D341Med (cell line): ENCODE measurements at regions not wholly inside any gene's neighbourhood (a gene's known extent, or its start where the extent isn't known, plus 50 kb on each side); places are given as distances from the start of the nearest gene placed in this dataset.

ENCODE experiments used
- DNase-seq: peaks from one replicate; pipeline ENCODE4 v3.0.0; 2012; ENCODE audit warnings: low spot score

GRCh38 chr4:111864066-111864465, 281.2 kb upstream of the FAM241A start:
- DNase-seq = no peak

GRCh38 chr4:111869339-111869738, 275.9 kb upstream of the FAM241A start:
- DNase-seq = no peak

- no peak for DNase-seq
Measured at GRCh38 chr4:111871802-111872201, 273.5 kb upstream of the FAM241A start.

- no peak for DNase-seq
Measured at GRCh38 chr4:111873801-111874200, 271.5 kb upstream of the FAM241A start.

GRCh38 chr4:111879539-111879938, 265.7 kb upstream of the FAM241A start:
- DNase-seq = peak; percentile 40

GRCh38 chr4:111880116-111880515, 265.1 kb upstream of the FAM241A start:
- peak; percentile 30 for DNase-seq

GRCh38 chr4:111883557-111883999, 261.7 kb upstream of the FAM241A start:
- peak; percentile 41 for DNase-seq

- no peak for DNase-seq
Measured at GRCh38 chr4:111890412-111890811, 254.8 kb upstream of the FAM241A start.

- DNase-seq = no peak
Measured at GRCh38 chr4:111905511-111905910, 239.7 kb upstream of the FAM241A start.

- no peak for DNase-seq
Measured at GRCh38 chr4:111919639-111920038, 225.6 kb upstream of the FAM241A start.

GRCh38 chr4:111921714-111922113, 223.5 kb upstream of the FAM241A start:
- DNase-seq = no peak

- DNase-seq = no peak
Measured at GRCh38 chr4:111923786-111924185, 221.5 kb upstream of the FAM241A start.

- DNase-seq = no peak
Measured at GRCh38 chr4:111924696-111925095, 220.6 kb upstream of the FAM241A start.

GRCh38 chr4:111930659-111931058, 214.6 kb upstream of the FAM241A start:
- DNase-seq = no peak

GRCh38 chr4:111933703-111934102, 211.6 kb upstream of the FAM241A start:
- no peak for DNase-seq

- DNase-seq = no peak
Measured at GRCh38 chr4:111934314-111934713, 210.9 kb upstream of the FAM241A start.

GRCh38 chr4:111937368-111937767, 207.9 kb upstream of the FAM241A start:
- peak; percentile 33 for DNase-seq

- no peak for DNase-seq
Measured at GRCh38 chr4:111941957-111942356, 203.3 kb upstream of the FAM241A start.

- peak; percentile 88 for DNase-seq
Measured at GRCh38 chr4:111943796-111944203, 201.5 kb upstream of the FAM241A start.

- no peak for DNase-seq
Measured at GRCh38 chr4:111945014-111945413, 200.2 kb upstream of the FAM241A start.

GRCh38 chr4:111946800-111947199, 198.5 kb upstream of the FAM241A start:
- no peak for DNase-seq

- no peak for DNase-seq
Measured at GRCh38 chr4:111952688-111953087, 192.6 kb upstream of the FAM241A start.

- no peak for DNase-seq
Measured at GRCh38 chr4:111954550-111954949, 190.7 kb upstream of the FAM241A start.

- no peak for DNase-seq
Measured at GRCh38 chr4:111955001-111955400, 190.3 kb upstream of the FAM241A start.

GRCh38 chr4:111957116-111957515, 188.1 kb upstream of the FAM241A start:
- no peak for DNase-seq
